ENCODE measurements at regions not wholly inside any gene's neighbourhood (a gene's known extent, or its start where the extent isn't known, plus 50 kb on each side); places are given as distances from the start of the nearest gene placed in this dataset.
"Not testable (repeated sequence)": the region's sequence is repeated elsewhere in the genome, so short reads cannot be mapped to it uniquely, and the experiment has no call there.

DNA sequence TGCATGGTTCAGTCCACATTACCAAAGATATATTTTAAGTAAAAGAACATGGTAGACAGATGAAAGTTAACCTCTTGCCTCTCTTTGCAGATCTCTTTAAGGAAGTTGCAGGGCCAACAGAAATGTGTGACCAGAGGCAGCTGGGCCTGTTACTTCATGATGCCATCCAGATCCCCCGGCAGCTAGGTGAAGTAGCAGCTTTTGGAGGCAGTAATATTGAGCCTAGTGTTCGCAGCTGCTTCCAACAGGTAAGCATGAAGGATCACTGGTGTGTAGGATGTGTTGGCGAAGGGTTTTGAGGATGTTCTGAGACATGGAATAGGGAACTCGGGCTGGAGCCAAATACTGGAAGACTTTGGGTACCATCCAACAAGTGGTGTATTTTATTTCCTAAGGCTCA lies 508.6 kb downstream of the UTRN start:
- DNase-seq = no peak

DNA sequence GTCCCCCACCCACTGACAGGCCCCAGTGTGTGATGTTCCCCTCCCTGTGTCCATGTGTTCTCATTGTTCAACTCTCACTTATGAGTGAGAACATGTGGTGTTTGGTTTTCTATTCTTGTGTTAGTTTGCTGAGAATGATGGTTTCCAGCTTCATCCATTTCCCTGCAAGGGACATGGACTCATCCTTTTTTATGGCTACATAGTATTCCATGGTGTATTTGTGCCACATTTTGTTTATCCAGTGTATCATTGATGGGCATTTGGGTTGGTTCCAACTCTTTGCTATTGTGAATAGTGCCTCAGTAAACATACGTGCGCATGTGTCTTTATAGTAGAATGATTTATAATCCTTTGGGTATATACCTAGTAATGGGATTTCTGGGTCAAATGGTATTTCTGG lies 509.9 kb downstream of the UTRN start:
- DNase-seq = not testable (repeated sequence)

DNA sequence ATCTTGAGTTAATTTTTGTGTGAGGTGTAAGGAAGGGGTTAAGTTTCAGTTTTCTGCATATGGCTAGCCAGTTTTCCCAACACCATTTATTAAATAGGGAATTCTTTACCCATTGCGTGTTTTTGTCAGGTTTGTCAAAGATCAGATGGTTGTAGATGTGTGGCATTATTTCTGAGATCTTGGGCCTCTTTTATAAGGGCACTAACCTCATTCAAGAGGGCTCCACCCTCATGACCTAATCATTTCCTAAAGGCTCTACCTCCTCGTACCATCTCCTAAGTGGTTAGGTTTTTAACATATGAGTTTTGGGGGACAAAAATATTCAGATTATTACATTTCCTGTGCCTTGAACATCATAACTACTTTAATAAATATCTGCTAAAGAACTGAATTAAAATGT lies 510.9 kb downstream of the UTRN start:
- no peak for DNase-seq

DNA sequence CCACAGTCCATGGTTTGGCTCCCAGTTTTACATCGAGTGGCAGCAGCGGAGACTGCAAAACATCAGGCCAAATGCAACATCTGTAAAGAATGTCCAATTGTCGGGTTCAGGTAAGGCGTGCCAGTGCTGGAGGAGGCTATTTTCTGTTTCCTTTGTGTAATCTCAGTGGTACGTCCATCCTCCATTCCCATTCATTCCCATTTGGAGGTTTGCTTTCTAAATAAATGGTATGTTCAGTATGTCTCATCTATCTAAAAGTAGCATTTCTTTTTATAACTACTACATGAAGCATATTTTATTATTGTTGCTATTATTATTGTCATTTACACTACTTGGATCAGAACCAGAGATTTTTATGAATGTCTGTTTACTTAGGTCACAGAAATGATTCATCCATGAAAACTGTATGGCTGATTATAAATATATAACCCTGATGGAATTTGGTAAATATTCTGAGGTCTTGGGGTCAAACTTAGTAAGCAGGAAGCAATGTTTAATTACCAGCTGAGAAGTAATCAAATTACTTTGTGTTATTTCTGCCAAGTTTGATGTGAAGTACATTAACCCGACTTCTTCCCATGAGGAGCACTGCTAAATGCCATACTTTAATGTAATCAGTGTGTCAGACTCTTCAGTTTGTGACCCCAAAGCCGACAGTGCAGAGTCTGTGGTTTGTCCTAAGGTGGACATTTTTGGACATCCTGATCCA lies 512.9 kb downstream of the UTRN start:
- no peak for DNase-seq

DNA sequence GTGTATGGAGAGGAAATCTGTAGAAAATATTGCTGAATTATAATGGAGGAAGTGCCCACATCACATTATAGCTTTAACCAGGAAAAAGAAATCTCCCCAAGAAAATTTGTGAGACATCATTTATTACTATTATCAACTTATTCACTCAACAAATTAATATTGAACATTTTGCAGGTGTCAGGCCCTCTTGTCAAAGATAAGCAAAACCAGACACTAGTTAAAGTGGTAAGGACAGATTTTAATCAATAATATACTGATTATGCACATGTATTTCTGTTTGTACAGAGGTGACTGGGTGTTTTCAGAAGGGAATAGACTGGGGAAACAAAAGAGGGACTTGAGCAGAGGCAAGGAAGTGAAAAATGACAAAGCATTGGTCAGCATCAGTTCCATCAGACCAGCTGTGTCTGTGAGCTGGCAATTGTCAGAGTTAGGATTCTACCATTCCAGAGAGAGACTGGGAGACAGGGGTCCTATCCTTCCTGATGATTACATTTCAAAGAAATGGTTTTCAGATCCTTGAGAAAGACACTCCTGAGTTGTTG lies 519.2 kb downstream of the UTRN start:
- DNase-seq = no peak

DNA sequence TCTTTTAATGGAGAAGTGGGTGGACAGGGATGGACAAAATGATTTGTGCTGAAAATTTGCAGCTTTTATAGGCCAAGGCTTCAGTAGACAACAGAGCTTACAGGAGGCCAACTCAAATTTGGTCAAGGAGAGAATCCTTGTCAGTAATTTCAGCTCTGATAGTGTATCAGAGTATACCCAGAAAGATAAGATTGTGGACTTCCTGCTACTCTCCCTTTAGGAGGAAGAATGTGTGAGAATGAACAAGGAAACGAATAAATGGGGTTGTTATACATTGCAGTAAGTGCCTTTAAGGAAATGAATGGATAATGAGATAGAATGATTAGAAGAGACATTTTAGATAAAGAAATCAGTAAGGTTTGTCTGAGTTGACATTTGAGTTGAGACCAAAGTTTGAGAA lies 519.9 kb downstream of the UTRN start:
- no peak for DNase-seq

DNA sequence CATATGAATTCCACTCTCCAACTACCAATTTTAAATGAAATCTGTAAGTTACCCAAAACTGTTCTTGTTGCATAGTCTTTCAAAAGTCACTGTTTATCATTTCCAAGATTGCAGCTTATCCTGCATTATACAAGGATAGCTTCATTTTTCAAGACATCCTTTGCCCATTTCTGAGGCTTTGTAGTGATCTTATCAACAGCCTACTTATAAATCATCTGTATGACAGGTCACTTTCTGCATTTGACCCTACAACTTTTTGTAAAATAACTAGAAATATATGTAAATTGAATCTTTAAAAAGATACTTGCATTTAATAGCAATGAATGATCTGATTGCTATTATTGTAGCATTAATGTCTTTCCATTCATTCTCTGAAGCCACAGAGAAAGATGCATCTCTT lies 521.1 kb downstream of the UTRN start:
- DNase-seq = no peak

DNA sequence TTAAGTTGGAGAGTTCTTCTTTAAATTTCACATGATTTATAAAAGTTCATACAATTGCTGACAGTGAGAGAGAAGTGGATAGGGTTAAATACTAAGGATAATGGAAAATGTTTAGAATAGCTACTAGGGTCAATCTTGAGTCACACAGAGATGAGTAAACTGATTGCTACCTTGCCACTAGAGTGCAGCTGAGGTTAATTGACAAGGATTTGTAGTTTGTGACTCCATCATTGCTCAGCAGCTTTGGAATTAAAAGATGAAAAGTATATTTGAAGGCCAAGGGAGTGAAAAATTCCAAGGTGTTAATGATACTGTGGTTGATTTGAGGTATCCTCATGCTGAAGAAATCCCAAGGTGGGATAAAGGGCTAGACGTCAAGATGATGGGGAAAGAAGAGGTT lies 524.0 kb downstream of the UTRN start:
- no peak for DNase-seq

DNA sequence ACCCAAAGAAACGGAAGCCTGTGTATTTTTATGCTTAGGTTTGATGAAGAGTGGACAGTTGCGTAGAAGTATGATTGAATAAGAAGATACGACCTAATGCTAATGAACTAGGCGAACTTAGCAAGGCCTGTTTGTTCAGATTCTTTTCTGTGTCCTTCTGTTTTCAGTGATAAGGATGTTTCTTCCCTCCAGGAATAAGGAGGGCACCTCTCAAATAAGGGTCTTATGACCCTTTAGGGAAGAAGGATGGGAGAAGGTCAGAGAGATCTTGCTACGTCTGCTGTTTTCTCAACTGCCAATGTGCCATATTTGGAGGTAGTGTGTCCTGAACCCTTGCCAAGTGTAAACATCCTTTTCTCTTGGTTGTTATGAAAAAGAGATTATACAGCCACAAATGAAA lies 524.8 kb downstream of the UTRN start:
- DNase-seq = no peak

DNA sequence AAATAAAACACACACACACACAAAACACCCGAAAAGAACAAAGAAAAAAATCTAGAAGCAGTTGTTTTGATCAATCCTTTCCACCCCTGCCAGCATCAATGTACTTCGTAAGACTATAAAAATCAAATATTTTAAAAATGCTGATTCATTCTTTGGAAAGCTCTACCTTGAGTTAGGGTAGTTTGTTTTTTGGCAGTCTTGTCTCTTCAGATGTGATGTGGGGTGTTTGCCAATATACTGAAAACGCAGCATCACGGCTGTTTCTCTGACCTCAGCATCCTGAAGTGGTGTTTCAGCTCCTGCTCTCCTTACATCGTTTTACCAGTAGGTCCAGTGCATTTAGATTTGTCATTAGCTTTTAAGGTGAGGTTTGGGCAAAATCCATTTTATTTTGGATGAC lies 526.0 kb downstream of the UTRN start:
- DNase-seq = no peak

DNA sequence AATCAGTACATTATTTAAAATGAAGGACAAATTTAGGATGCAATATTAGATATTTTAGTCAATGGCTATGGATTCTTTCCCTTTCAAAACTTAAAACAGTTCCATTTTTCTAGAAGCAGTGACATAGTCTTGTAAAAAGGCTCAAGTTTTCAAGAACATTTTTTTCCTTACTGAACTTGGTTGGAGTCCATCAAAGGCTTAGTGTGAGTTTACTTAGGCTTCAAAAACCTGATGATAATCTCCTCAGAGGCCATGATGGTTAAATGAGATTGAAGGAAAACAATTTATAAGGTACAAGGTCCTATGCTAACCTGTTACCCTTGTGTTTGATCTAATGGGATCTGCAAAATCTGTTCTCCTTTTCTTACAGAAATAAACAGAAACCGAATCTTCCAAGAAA lies 531.8 kb downstream of the UTRN start:
- DNase-seq = no peak

DNA sequence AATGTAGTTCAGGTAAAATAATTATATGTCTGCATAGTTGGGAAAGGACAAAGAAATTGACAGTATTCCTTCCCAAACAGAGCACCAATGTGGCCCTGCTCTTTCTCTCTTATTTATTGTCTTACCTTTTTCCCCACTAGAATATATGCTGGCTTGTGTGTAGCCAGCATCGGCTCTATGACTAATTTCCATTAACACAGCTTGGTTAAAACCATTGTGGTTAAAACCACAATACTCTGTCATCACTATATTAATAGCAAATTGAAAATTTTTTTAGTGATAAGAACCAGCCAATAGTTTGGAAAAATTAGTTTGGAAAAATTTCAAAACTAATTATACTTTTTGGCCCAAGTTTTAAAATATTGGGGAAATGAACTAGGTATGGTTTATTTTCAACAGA lies 535.1 kb downstream of the UTRN start:
- DNase-seq = no peak

DNA sequence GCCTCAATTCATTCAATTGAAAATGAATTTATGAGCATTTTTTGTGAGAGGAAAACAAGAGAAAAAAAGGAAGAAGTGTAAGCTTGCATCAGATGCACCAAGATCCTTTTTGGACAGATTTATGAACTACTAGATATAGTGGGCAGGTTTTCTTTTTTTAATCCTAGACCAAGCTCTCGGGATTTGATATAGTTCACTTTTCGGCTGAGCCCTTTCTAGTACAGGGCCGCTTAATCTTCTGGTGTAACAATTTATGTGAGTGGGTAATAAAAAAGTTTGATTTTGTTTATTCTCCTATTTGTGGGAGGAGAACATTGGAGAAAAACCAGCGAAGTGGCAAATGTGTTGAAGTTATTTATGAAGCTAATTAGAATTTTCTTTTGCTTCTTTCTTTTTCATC lies 538.0 kb downstream of the UTRN start:
- DNase-seq = no peak

DNA sequence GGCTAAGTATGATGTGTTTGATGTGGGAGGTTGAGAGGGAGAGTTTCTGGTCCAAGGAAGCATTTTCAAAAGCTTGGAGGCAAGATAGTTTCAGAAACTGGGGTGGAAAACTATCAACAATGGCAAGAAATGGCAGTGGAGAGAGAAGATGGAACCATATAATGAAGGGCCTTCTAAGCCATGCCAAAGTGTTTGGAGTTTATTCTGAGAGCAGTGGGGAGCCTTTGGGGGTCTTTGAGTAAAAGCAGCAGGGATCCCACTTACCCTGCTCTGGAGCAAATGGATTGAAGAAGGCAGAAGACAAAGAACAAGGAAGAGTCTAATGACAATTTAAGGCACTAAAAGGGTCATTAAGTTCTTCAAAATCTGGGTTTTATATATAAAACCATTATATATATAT lies 538.9 kb downstream of the UTRN start:
- no peak for DNase-seq

DNA sequence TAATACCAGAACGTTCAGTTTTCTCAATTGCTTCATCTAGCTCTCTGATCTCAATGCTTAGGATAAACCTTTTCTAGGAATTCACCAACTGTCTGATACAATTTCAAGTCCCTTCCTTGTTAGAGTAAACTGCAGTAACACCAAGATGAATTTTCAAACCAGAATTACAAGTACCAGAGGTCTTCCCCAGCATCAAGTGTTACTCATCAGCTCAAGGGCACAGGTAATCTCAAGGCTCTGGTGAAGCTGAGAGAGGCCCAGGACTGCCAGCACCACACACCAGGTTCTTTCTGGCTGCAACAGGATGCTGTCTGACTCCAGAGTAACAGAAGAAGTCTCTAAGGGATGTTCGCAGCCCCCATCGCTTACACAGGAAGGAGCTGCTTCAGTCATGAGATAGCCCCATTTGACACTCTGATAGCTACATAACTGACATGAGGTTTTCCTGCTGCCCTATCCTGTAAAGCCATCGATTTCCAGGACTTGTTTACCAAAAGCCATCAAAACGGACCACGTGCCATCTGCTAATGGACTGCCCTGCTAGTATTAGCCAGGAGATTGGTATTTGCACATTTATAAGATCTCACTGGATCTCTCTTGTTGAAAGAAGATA lies 549.4 kb downstream of the UTRN start:
- DNase-seq = no peak

DNA sequence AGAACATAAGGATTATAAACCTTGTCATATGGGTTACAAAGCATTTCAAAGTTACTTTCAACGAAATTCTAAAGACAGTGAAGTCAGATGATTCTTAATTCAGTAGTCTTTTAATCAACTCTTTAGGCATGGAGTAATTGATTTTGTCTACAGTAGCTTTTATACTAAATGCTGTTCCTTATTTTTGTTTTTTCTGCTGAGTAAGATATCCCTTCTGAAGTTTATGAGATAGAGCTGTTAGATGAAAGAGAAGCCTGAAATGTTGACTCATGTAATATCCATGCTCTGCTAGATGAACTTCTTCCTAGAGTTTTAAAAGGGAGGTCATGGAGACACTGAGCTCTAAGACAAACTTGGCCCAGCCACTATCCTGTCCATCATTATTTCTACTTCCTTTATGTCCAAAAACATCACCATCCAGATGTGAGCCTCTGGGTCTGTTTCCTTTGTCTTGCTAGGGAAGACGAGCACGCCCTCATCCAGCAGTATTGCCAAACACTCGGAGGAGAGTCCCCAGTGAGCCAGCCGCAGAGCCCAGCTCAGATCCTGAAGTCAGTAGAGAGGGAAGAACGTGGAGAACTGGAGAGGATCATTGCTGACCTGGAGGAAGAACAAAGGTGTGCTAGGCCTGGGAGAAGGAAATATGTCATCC lies 550.3 kb downstream of the UTRN start:
- no peak for DNase-seq

DNA sequence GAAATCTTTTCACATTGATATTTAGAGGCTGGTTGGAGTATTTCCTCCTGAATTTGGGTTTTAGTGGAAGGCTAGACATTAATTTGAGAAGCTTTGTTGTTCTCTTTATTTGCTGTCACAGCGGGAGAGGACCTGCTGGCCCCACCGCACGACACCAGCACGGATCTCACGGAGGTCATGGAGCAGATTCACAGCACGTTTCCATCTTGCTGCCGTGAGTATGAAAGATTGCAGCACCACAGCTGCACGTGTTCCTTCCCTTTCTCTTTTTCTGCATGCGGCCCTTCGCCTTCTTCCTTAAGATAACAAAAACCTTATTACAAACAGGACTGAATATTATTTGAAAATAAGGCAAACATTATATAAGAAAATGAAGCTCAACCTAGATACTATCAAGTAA lies 555.5 kb downstream of the UTRN start:
- no peak for DNase-seq

DNA sequence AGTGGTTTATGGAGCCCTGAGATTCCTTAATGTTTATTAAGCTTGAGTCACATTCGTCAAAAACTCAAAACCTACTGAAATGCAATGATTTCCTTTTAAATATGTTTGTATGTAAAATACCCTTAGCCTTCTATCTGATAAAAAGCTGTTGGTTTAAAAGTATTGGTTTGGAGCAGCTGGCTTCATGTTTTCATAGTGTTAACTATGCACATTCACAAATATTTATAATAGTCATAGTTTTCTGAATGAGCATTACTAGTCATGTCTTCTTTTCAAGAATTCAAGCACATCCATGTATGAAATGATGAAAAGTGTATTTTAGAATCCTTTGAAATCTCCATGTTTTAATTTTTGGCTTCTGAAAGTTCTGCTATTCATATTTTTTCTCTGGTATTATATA lies 558.6 kb downstream of the UTRN start:
- DNase-seq = no peak

DNA sequence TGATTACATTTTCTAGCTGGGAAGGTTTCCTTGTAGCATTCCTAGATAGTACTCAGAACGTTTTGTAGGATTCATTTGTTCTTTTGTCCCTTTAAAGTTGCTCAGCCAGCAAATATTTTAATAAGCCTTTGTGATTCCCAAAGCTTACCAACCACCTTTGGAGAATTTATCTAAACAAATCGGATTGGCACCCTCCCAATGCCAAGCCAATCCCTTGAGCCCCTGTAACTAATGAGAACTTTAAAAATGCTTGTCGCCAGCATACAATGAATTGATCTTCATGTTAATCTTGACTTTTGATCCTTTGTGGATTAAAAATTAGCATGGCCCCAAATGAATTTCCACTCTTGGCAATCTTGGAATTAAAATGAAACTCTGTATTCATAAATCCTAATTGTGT lies 559.5 kb downstream of the UTRN start:
- DNase-seq = no peak

DNA sequence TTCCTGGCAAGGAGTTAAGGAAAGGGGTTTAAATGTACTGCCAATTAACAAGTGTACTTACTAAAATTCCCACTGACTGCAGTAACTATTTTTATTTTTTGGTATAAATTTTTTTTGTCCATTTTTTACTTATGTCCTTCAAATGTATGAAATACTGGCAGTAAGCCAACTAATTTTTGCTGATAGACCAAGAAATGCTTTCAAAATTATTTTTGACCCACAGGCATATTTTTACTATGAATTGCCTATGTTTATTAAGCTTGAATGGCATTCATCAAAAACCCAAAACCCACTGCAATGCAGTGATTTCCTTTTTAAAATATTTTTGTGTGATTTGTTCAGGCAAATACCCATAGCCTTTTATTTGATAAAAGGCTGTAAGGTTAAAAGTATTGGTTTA lies 560.1 kb downstream of the UTRN start:
- DNase-seq = no peak

DNA sequence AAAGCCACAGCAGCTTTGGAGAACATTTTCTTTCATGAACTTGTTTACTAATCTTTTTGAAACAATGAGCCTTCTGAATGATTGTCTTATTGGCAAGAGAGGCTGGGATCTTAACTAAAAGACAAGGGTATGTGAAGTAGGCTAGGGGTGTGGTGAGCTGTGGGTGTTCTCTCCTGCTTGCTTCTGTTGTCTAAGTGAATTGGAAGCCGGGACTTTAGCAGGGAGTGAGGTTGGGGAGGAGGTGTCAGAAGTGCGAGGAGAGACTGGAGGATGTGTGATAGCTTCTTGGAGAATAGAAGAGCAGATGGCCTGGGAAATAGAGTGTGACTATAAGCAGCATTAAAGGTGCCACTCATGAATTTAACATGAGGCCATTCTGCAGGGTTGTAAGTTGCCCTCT lies 562.8 kb downstream of the UTRN start:
- no peak for DNase-seq

DNA sequence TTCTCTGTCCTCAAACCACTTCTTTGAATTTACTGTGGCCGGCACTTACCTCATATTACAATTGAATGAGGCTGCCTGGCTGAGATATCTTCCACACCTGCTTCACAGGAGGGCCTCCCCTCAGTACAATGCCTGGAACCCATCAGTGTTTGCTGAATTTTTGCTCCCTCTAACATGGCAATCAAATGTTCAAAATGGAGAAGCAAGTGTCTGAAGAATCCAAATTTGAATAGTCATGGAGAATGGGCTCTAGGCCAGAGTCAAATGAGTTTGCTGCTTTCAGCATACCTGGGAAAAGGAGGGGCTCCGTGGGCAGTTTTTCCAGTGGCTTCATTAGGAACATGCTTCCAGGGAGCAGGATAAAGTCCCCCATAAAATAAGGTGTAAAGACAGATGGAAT lies 564.8 kb downstream of the UTRN start:
- no peak for DNase-seq

DNA sequence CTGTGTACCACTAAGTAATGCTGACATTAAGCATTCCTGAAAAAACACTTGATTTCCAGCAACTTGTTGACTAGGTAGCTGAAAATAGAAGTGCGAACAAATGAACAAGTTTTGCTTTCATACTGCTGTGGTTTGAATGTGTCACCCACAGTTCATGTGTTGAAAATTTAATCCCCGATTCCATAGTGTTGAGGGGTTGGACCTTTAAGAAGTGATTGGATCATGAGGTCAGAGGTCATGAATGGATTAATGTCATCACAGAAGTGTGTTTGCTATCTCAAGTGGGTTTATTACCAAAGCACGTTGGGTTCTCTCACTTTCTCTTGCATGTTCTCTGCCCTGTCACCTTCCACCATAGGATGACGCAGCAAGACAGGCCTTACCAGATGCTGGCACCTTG lies 568.5 kb downstream of the UTRN start:
- DNase-seq = no peak

DNA sequence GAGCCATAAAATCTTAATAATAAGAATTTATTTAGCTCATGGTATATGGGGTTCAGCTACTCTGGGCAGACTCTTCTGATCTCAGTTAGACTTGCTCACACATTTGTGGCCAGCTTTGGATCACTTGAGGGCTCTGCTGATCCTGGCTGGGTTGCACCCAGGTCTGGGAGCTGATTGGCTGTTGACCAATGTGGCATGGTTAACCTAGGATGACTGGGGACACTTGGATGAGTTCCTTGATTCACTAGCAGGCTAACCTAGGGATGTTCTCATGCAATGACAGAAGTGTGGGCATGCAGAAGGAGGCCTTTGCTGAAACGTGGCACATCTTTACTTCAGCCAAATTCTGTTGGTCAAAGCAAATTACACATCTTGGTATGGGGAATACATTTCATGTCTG lies 569.5 kb downstream of the UTRN start:
- no peak for DNase-seq

All from CD4-positive, alpha-beta T cell treated with Interleukin-1 beta for 1 hour (primary cell).